ENCODE measurements at regions not wholly inside any gene's neighbourhood (a gene's known extent, or its start where the extent isn't known, plus 50 kb on each side); places are given as distances from the start of the nearest gene placed in this dataset.
"Not testable (repeated sequence)": the region's sequence is repeated elsewhere in the genome, so short reads cannot be mapped to it uniquely, and the experiment has no call there.

- no peak for DNase-seq
Observed at GRCh38 chr4:79266136-79266535, 59.7 kb downstream of the NAA11 start.

DNA sequence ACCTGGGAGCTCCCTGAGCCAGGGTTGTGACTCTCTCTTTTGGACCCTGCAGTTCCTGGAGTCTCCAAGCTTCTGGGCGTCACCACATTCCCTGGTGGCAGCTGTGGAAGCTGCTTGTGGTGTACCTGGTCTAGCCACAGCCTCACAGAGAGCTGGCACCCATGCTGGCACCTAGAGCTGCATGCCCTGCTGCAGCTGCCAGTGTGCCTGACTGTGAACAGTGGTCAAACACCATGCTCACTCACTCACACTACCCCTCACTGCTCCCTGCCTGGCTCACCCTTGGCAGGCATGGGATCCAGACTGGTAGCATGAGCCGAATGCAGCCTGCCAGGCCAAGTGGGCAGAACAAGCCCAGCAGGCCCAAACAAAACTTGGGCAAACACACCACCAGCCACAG lies 66.6 kb downstream of the NAA11 start:
- no peak for DNase-seq

DNA sequence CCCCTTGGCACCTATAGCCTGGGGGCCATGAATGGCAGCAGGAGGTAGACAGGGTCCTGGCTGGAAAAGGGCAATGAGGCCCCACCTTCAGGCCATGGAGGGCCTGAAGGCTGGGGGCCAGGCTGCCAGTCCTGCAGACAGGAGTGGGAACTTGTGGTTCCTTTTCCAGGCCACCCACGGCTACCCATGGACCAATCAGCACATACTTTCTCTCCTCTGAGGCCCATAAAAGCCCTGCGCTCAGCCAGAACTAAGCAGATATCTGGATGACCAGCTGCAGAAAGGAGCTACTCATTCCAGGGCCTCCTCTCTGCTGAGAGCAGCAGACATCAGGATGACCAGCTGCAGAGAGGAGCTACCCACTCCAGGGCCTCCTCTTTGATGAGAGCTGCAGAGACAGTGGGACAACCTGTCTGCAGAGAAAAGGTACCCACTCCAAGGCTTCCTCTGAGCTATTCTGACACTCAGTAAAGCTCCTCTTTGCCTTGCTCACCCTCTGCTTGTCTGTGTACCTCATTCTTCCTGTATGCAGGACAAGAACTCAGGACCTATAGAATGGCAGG lies 67.2 kb downstream of the NAA11 start:
- no peak for DNase-seq

DNA sequence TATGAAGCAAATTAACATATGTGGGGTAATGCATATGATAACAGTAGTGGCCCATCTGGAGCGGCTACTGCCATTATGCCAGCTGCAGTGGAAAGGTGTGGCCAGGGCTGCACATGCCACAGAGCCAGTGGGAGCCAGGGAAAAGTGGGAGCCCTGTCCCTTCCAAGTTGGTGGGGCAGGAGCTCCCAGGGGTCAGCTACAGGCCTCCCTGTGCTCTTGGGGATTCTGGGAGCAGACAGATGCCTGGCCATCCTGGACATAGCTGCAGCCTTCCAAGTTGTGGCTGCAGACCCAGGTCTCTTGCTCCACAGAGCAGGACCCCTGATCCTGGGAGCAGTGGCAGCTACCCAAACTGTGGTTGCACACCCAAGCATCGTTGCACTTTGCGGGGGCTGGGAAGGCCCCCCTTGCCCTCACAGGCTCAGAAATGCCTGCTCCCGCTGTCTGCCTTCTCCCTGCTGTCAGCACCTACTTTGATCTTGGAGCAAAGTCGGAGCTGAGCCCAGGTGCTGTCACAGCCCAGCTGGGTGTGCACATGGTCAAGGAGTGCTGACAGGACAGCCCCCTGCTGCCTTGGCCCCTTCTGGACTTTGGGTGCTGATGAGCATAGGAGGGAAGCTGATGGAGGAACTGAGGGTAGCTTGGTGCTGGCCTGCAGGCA lies 67.8 kb downstream of the NAA11 start:
- no peak for DNase-seq

- DNase-seq = no peak
Observed at GRCh38 chr4:79255793-79256192, 70.1 kb downstream of the NAA11 start.

DNA sequence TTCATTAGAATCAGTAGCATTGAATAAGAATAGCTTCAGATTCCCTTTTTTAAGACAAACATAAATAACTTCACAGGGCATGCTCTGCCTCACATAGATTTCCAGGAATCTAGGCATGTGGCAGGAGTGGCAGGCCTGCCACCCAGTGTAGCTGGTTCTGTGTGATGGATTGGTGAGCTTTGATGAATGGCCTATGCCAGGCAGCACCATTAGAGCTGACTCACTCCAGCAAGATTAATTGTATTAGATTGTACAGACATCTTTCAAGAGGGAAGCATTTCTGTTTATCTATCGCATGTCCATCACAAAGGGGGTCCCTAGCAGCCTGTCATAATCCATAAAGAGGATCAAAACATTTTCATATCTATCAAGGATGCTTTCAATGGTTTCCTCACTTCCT lies 71.9 kb downstream of the NAA11 start:
- DNase-seq = no peak

DNA sequence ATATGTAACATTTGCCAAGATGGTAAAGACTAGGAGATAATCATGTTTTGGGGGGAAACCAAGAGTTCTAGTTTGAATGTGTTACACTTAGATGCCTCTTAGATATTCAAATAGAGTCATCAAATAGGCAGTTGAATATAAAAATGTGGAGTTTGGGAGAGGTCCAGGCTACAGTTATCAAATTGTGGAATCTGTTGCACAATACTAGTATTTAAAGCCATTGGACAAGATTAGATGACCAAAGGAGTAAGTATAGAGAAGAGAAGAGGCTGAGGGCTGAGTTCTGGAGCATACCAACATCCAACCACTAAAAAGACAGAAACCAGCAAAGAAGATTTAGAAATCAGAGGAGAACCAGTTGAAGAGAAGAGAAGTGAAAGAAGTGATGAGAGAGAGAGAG lies 72.7 kb downstream of the NAA11 start:
- no peak for DNase-seq

GRCh38 chr4:79250887-79251286 lies 75.0 kb downstream of the NAA11 start:
- DNase-seq = no peak

GRCh38 chr4:79249881-79250503 lies 75.9 kb downstream of the NAA11 start:
- DNase-seq = no peak

DNA sequence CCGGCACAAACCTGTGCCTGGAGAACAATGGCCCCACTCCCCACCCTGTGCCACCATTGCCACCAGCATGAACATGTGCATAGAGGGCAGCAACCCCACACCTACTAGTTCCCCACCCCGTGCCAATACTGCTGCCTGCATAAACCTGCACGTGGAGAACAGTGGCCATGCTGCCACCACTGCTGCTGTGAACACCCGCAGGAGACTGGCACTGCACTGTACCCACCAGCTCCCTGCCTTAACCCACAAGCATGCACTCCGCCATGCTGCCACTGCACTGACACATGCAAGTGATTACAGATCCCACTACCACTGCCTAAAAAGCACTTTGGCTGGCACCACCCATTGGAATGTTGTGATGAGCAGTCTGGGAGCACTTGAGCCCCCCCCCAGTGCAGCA lies 77.3 kb downstream of the NAA11 start:
- DNase-seq = no peak

- no peak for DNase-seq
Observed at GRCh38 chr4:79247695-79248394, 78.0 kb downstream of the NAA11 start.

DNA sequence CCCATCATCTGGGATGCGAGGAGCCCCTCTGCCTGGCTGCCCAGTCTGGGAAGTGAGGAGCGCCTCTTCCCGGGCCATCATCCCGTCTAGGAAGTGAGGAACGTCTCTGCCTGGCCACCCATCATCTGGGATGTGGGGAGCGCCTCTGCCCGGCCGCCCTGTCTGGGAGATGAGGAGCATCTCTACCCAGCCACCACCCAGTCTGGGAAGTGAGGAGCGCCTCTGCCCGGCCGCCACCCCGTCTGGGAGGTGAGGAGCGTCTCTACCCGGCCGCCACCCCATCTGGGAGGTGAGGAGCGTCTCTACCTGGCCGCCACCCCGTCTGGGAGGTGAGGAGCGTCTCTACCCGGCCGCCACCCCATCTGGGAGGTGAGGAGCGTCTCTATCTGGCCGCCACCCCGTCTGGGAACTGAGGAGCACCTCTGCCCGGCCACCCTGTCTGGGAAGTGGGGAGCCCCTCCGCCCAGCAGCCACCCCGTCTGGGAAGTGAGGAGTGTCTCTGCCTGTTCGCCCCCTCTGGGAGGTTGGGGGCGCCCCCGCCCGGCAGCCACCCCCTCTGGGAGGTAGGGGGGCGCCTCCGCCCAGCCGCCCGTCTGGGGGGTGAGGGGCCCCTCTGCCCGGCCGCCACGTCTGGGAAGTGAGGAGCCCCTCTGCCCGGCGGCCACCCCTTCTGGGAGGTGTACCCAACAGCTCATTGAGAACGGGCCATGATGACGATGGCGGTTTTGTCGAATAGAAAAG lies 80.5 kb downstream of the NAA11 start:
- not testable (repeated sequence) for DNase-seq

GRCh38 chr4:79241846-79242245 lies 84.0 kb downstream of the NAA11 start:
- DNase-seq = no peak

- DNase-seq = no peak
Observed at GRCh38 chr4:79237851-79238250, 88.0 kb downstream of the NAA11 start.

DNA sequence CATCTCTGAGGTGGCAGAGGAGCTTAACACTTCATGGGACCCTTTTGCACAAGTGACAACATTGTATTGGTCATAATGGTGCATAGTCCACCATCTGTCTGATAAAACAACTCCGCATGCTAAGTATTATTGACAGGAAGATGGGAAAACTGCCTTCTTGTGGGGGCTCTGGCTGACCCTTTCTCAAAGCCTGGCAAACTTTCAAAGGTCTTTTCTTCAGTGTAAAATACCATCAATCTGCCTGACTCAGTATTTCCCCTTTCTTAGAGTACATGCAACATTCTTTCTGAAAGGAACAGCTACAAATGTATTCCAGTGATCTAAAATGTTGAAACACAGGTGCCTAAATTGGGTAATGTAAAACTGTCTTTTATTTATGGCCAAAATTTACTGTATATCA lies 89.1 kb downstream of the NAA11 start:
- no peak for DNase-seq

- DNase-seq = no peak
Observed at GRCh38 chr4:79235095-79235494, 90.8 kb downstream of the NAA11 start.

- no peak for DNase-seq
Observed at GRCh38 chr4:79233820-79234219, 92.0 kb downstream of the NAA11 start.

- no peak for DNase-seq
Observed at GRCh38 chr4:79232540-79232939, 93.3 kb downstream of the NAA11 start.

- no peak for DNase-seq
Observed at GRCh38 chr4:79227860-79228259, 98.0 kb downstream of the NAA11 start.

GRCh38 chr4:79225360-79225759 lies 100.5 kb downstream of the NAA11 start:
- no peak for DNase-seq

DNA sequence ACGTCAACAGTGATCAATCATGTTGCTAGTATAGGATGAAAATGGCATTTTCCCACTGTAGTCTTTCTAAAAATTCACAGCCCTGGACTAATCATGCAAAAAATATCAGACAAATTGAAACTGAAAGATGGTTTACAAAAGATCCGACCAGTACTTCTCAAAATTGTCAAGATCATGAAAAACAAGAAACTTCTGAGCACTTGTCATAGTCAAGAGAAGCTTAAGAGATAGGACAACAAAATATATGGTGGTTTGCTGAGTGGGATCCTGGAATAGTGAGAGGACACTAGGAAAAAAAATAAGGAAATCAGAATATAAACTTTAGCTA lies 101.1 kb downstream of the NAA11 start:
- no peak for DNase-seq

GRCh38 chr4:79223993-79224776 lies 101.7 kb downstream of the NAA11 start:
- no peak for DNase-seq
